Effector memory CD4-positive, alpha-beta T cell (primary cell): ENCODE measurements at regions not wholly inside any gene's neighbourhood (a gene's known extent, or its start where the extent isn't known, plus 50 kb on each side); places are given as distances from the start of the nearest gene placed in this dataset.

ENCODE experiments used
- DNase-seq, 3 donors: peaks; one replicate each; pipeline ENCODE4 v3.0.0-alpha.2; 2020
- H3K27ac ChIP-seq: 2 replicates; pipeline ENCODE4 v1.7.0; 2013; ENCODE audit warnings: mild to moderate bottlenecking, low read length, moderate library complexity; ENCODE audit not compliant: insufficient read depth, poor library complexity, severe bottlenecking
- H3K27me3 ChIP-seq: replicated peaks from 2 replicates; pipeline ENCODE4 v1.7.0; 2013; ENCODE audit warnings: mild to moderate bottlenecking, low read length; ENCODE audit not compliant: insufficient read depth, control insufficient read depth, poor library complexity, severe bottlenecking
- H3K36me3 ChIP-seq: 2 replicates; pipeline ENCODE4 v1.7.0; 2013; ENCODE audit warnings: mild to moderate bottlenecking, low read length, moderate library complexity; ENCODE audit not compliant: control insufficient read depth, insufficient read depth
- H3K4me1 ChIP-seq: 2 replicates; pipeline ENCODE4 v1.7.0; 2013; ENCODE audit warnings: low read length, mild to moderate bottlenecking; ENCODE audit not compliant: control insufficient read depth, insufficient read depth, poor library complexity, severe bottlenecking
- H3K4me3 ChIP-seq: 2 replicates; pipeline ENCODE4 v1.7.0; 2013; ENCODE audit warnings: low read length, low read depth, mild to moderate bottlenecking; ENCODE audit not compliant: insufficient read depth, poor library complexity, severe bottlenecking
- H3K9me3 ChIP-seq: 2 replicates; pipeline ENCODE4 v1.7.0; 2013; ENCODE audit warnings: mild to moderate bottlenecking, low read length, moderate library complexity; ENCODE audit not compliant: control insufficient read depth

DNA sequence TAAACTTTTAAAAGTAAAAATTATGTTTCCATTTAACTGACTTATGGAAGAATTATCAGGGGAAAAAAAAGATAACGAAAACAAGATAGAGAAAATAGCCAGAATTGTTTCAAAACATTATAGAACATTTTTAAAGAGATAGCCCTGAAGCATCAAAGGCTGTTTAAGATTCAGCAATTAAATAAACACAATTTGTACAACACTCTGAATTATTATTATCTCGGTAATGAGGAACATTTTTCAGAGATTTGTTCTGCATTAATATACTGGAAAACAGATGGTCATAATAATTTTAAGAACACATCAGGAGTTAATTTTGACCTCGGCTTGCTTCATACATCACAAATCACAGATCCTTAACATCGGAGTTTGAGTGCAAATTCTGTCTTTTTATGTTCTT is 643.8 kb downstream of the SORCS1 start:
- Histone ChIP-seq H3K9me3 (peaks cover 3% of the 10 kb centered on the region), H3K27me3 (no peaks in the 10 kb centered on the region), H3K4me3 (no peak overlapping the region), H3K4me1 (no peaks in the 10 kb centered on the region), H3K27ac (no peak overlapping the region), H3K36me3 (no peaks in the 10 kb centered on the region)
- no peak for DNase-seq

DNA sequence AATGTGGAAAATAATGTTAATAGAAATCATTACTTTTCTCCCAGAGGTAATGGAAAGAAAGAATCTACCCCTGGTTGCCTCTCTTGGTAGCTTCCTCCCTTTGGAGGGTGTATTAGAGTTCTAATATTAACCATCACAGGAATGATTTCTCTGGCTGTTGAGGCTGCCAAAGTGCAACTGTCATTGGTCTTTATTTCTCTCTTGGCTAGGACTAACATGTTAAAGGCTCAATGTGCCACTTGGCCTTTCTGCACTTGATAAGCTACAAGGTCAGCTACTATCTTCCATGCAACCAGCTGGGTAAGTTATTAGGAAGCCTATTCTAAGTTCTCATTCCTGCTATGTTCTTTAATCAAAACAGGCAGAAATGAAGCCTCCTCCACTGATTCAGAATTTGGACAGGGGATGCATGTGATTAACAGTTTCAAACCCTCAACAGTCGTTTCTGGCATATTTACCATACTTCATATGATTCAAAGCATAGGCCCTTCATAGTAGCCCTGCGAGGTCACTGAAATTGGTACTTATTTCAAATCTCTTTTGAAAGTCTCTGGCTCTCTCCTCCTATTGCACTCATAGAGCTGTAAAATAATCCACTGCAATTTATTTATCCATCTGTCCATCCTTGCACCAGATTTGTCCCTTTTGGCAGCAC is 645.0 kb downstream of the SORCS1 start:
- Histone ChIP-seq H3K27ac (no peak overlapping the region), H3K4me3 (no peak overlapping the region), H3K36me3 (no peaks in the 10 kb centered on the region), H3K4me1 (no peaks in the 10 kb centered on the region), H3K9me3 (peaks cover 3% of the 10 kb centered on the region), H3K27me3 (no peaks in the 10 kb centered on the region)
- DNase-seq: no peak

DNA sequence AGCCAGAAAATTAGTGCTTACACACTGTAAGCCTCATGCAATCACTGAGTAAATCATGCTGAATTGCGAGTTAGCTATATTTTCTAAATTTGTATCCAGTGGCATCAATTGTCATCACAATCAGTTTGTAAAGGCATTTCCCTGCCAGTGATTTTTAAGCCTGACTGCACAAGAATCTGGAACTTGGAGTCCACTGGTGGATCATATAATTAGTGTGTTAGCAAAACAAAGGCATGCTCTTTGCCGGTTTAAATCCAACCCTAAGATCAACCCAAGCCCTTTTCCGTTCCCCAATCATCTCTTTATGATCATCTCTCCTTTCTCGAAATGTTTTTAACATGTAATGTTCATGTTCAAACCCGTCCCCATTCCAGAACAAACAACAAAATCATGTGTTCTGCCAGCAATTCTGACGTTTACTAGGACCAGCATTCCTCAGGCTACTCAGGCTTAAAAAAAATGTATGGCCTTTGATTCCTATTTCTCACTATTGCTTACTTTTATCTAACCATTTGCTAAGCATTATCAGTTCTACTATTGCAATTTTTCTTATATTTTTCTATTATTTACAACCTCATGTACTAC is 649.2 kb downstream of the SORCS1 start:
- H3K9me3 ChIP-seq: peaks cover 3% of the 10 kb centered on the region
- no peak overlapping the region for H3K4me3 ChIP-seq
- no peaks in the 10 kb centered on the region for H3K27me3 ChIP-seq
- H3K36me3 ChIP-seq: no peaks in the 10 kb centered on the region
- H3K27ac ChIP-seq: no peak overlapping the region
- DNase-seq: no peak
- no peaks in the 10 kb centered on the region for H3K4me1 ChIP-seq

DNA sequence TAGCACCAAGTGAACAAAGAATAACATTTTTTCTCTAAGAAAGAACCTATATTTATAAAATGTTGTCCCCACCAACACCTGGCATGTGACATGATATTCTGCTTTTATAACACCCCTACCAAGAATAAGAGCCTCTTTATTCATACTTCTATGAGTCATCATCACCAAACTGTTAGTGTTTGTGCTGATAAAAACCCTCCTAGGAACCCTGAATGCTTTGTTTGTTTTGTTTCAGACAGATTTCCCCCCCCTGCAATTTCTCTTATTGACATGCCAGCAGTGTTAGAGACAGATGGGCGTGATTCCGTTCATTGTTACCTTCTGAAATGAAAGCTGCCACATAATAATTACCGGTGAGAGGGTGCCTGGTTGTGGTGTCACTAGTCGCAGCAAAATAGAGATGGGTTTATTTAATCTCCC is 651.1 kb downstream of the SORCS1 start:
- DNase-seq: no peak
- no peak overlapping the region for H3K27ac ChIP-seq

DNA sequence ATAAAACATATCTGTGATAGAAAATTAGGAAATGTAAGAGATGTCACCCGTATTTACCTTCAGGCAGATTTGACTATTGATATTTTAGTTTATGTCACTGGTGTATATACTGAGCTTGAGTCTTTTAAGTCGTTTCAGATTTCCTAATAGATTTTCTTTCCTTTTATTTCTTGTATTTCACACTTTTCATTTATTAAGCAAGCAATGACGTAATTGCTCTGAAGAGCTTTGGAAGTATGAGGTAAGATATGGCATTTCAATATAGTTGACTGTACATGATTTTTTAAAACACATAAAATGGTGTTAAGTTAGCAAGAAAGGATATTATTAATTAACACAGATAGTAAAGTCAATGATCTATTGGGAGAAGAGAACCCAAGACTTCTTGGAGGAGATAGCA is 652.6 kb downstream of the SORCS1 start:
- no peak for DNase-seq
- no peak overlapping the region for H3K27ac ChIP-seq
- no peaks in the 10 kb centered on the region for H3K36me3 ChIP-seq
- H3K4me1 ChIP-seq: no peaks in the 10 kb centered on the region
- no peak overlapping the region for H3K4me3 ChIP-seq
- no peaks in the 10 kb centered on the region for H3K27me3 ChIP-seq
- no peaks in the 10 kb centered on the region for H3K9me3 ChIP-seq

More for the DNA sequence above, 651.1 kb downstream of the SORCS1 start:
- Histone ChIP-seq H3K9me3 (peaks cover 3% of the 10 kb centered on the region), H3K4me3 (no peak overlapping the region), H3K27me3 (no peaks in the 10 kb centered on the region), H3K4me1 (no peaks in the 10 kb centered on the region), H3K36me3 (no peaks in the 10 kb centered on the region)

DNA sequence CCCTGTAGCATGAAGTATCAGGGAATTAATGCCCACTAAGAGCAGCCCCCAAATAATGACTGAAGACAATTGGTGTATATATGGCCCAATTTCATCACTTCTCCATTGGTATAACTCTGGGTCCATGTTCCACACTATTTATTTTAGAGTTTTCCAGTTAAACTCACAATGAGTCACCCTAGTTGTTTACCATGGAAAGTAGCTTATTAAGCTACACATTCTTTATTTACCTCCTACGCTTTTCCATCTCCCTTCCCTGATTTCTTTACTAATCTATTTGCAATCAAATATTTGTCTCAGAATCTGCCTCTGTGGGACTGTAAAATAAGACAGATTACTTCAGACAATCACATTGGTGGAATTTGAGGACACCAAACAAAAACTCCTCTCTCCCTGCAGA is 655.6 kb downstream of the SORCS1 start:
- Histone ChIP-seq H3K4me3 (no peak overlapping the region), H3K27me3 (no peaks in the 10 kb centered on the region)

DNA sequence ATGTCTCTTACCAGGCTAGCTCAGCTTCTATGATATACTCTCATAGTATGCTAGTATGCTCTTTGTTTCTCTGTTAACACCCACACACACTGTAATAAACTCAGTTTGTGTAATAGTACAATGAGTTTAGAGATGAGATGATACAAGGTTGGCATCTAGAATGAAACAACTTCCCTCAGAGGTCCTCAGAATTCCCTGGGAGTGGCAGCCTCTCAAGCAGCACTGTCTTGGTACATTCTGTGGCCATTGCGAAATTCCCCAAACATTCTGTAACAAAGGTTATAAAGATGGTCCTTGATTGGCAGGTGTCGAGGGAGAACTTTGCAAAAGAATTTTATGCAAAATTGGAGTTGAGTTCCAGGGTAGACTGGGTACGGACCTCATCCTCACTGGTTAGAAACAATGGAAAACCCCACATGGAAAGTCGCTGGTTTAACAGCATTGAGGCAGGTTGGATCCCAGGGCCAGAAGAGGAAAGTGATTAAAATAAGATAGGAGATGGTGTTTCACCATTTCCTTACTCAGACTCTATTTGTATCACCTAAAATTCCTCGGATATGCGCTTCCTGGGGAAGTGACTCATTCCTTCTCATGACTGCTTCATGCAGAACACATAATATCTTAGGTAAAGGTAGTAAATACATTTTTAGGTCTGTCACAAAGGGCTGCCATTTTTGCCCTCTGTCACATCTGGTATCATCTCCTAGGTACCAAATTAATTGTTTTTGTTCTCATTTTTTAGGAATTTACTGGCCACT is 657.8 kb downstream of the SORCS1 start:
- Histone ChIP-seq H3K4me1 (no peaks in the 10 kb centered on the region), H3K27ac (no peak overlapping the region), H3K27me3 (no peaks in the 10 kb centered on the region), H3K9me3 (no peaks in the 10 kb centered on the region), H3K36me3 (no peaks in the 10 kb centered on the region), H3K4me3 (no peak overlapping the region)
- DNase-seq: no peak

More for the DNA sequence above, 655.6 kb downstream of the SORCS1 start:
- DNase-seq: no peak
- no peaks in the 10 kb centered on the region for H3K9me3 ChIP-seq
- no peaks in the 10 kb centered on the region for H3K36me3 ChIP-seq
- H3K27ac ChIP-seq: no peak overlapping the region
- H3K4me1 ChIP-seq: no peaks in the 10 kb centered on the region

DNA sequence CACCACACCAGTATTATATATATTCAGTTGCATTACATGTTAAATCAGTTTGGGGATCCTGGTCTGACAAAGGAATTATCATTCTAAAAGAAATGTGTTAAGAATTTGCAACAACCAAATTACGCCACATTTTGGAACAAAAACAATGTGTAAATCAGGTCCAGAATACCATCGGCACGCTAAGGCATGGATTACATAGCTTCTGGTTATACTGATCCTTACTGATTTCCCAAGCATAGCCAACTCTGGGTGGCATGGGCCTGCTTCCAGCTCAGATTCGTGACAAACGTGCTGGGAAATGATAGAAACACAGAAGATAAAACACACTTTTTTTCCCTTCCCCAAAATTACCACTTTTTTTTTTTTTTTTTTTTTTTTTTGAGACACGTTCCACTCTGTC is 660.0 kb downstream of the SORCS1 start:
- H3K4me1 ChIP-seq: no peaks in the 10 kb centered on the region
- no peak overlapping the region for H3K4me3 ChIP-seq
- no peak for DNase-seq
- H3K36me3 ChIP-seq: no peaks in the 10 kb centered on the region
- no peaks in the 10 kb centered on the region for H3K9me3 ChIP-seq
- no peaks in the 10 kb centered on the region for H3K27me3 ChIP-seq
- no peak overlapping the region for H3K27ac ChIP-seq

DNA sequence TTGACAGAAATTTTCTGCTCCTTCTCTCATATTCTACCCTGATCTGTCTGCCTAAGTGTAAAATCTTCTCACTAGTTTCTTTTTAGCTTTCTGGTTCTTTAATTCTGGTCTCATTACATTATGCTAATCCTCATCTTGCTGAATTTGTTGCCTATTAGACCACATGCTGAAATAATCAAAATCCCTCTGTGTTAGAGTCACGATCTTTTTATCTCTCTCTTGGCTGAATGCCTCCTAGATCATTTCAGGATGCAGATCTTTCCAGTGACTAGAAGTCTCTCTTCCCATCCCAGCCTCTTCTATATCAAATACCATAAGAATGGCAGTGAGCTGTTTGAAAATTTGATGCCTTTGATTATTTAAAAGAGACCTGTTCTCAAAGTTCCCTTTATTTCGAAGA is 661.9 kb downstream of the SORCS1 start:
- Histone ChIP-seq H3K9me3 (no peaks in the 10 kb centered on the region), H3K4me1 (no peaks in the 10 kb centered on the region), H3K27me3 (no peaks in the 10 kb centered on the region), H3K27ac (no peak overlapping the region), H3K4me3 (no peak overlapping the region), H3K36me3 (no peaks in the 10 kb centered on the region)
- DNase-seq: no peak

DNA sequence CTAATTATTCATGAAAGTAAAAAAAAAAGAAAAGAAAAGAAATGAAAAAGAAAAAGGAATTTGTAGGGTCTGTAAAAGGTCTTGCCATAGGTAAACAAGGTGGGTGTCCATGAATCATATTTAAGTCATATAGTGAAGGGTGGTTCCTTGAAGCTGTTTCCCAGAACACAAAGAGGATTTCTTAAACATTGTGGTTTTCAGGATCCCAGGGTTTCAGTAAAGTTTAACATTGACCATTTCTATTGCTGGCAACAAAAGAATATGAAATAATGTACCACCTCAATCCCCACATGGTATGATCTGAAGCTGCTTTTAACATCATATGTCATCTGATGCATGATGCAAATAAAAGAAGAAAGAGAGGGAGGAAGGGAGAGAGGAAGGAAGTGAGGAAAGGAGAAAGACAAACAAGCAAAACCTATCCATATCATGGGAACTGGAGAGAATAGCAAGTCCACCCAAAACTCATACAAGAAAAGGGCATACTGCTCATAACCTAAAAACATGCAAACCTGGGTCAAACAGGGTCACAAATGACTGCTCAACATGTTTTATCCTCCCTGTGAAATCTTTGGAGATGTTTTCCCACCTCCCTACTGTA is 663.5 kb downstream of the SORCS1 start:
- no peak overlapping the region for H3K4me3 ChIP-seq
- H3K4me1 ChIP-seq: no peaks in the 10 kb centered on the region
- H3K27me3 ChIP-seq: no peaks in the 10 kb centered on the region
- no peak overlapping the region for H3K27ac ChIP-seq
- DNase-seq: no peak
- H3K36me3 ChIP-seq: no peaks in the 10 kb centered on the region
- H3K9me3 ChIP-seq: no peaks in the 10 kb centered on the region
